HG02763 (cell line): ENCODE measurements at regions not wholly inside any gene's neighbourhood (a gene's known extent, or its start where the extent isn't known, plus 50 kb on each side); places are given as distances from the start of the nearest gene placed in this dataset.
"Not testable (repeated sequence)": the region's sequence is repeated elsewhere in the genome, so short reads cannot be mapped to it uniquely, and the experiment has no call there.

Source experiments
- ATAC-seq: cut with Tn5 transposase; IDR thresholded peaks from one replicate; pipeline ENCODE4 v1.9.1; 2021; ENCODE audit warnings: mild to moderate bottlenecking, moderate library complexity; ENCODE audit not compliant: unreplicated experiment

GRCh38 chr2:208916881-208917280 lies 507.0 kb upstream of the MAP2 start:
- ATAC-seq = no peak

- not testable (repeated sequence) for ATAC-seq
These were observed 502.5 kb upstream of the MAP2 start for GRCh38 chr2:208921358-208921757.

GRCh38 chr2:208927867-208928266 lies 496.0 kb upstream of the MAP2 start:
- no peak for ATAC-seq

GRCh38 chr2:208929139-208929864 lies 494.5 kb upstream of the MAP2 start:
- no peak for ATAC-seq

- no peak for ATAC-seq
These were observed 493.9 kb upstream of the MAP2 start for GRCh38 chr2:208929894-208930427.

- no peak for ATAC-seq
These were observed 488.3 kb upstream of the MAP2 start for GRCh38 chr2:208935531-208935930.

- no peak for ATAC-seq
These were observed 486.3 kb upstream of the MAP2 start for GRCh38 chr2:208937521-208937920.

GRCh38 chr2:208939852-208940251 lies 484.0 kb upstream of the MAP2 start:
- no peak for ATAC-seq

GRCh38 chr2:208945719-208946256 lies 478.1 kb upstream of the MAP2 start:
- ATAC-seq = no peak

GRCh38 chr2:208948073-208948472 lies 475.8 kb upstream of the MAP2 start:
- ATAC-seq = no peak

- ATAC-seq = no peak
These were observed 453.8 kb upstream of the MAP2 start for GRCh38 chr2:208970070-208970469.

- no peak for ATAC-seq
These were observed 446.3 kb upstream of the MAP2 start for GRCh38 chr2:208977582-208977981.

GRCh38 chr2:208978946-208979345 lies 444.9 kb upstream of the MAP2 start:
- ATAC-seq = no peak

GRCh38 chr2:208980321-208980720 lies 443.5 kb upstream of the MAP2 start:
- no peak for ATAC-seq

GRCh38 chr2:208982831-208983230 lies 441.0 kb upstream of the MAP2 start:
- ATAC-seq = no peak

- no peak for ATAC-seq
These were observed 440.4 kb upstream of the MAP2 start for GRCh38 chr2:208983486-208983885.

GRCh38 chr2:208984376-208985090 lies 439.3 kb upstream of the MAP2 start:
- ATAC-seq = no peak

- no peak for ATAC-seq
These were observed 438.2 kb upstream of the MAP2 start for GRCh38 chr2:208985644-208986043.

- no peak for ATAC-seq
These were observed 433.1 kb upstream of the MAP2 start for GRCh38 chr2:208990716-208991115.

- no peak for ATAC-seq
These were observed 423.9 kb upstream of the MAP2 start for GRCh38 chr2:208999911-209000310.

GRCh38 chr2:209002054-209002453 lies 421.8 kb upstream of the MAP2 start:
- no peak for ATAC-seq

- no peak for ATAC-seq
These were observed 418.5 kb upstream of the MAP2 start for GRCh38 chr2:209005371-209005770.
